ENCODE measurements at regions not wholly inside any gene's neighbourhood (a gene's known extent, or its start where the extent isn't known, plus 50 kb on each side); places are given as distances from the start of the nearest gene placed in this dataset.

- no peaks in the 10 kb centered on the region for H3K79me2 ChIP-seq (ENCODE audit: low read depth)
- no peak overlapping the region for H3K9ac ChIP-seq
- H3K4me1 Mint-ChIP-seq, result no peaks in the 10 kb centered on the region
- no peak overlapping the region for H3K4me3 Mint-ChIP-seq
- no peaks in the 10 kb centered on the region for H3K4me1 ChIP-seq
- H4K20me1 ChIP-seq (ENCODE audit: low read depth), result no peaks in the 10 kb centered on the region
- peaks cover 10% of the 10 kb centered on the region for H3K9me3 Mint-ChIP-seq
- no peaks in the 10 kb centered on the region for H3K9me3 ChIP-seq (ENCODE audit: low read depth)
- H3K27ac ChIP-seq, result no peak overlapping the region
- no peaks in the 10 kb centered on the region for H3K36me3 ChIP-seq
- H3K27me3 ChIP-seq, result no peaks in the 10 kb centered on the region
- peaks cover 1% of the 10 kb centered on the region for H3K36me3 Mint-ChIP-seq
- no peaks in the 10 kb centered on the region for H3F3A ChIP-seq (ENCODE audit: low read depth)
- TF ChIP-seq EZH2phosphoT487 (IDR thresholded peaks at IDR 0.05), result no peak
- TF ChIP-seq, protein P1, sequence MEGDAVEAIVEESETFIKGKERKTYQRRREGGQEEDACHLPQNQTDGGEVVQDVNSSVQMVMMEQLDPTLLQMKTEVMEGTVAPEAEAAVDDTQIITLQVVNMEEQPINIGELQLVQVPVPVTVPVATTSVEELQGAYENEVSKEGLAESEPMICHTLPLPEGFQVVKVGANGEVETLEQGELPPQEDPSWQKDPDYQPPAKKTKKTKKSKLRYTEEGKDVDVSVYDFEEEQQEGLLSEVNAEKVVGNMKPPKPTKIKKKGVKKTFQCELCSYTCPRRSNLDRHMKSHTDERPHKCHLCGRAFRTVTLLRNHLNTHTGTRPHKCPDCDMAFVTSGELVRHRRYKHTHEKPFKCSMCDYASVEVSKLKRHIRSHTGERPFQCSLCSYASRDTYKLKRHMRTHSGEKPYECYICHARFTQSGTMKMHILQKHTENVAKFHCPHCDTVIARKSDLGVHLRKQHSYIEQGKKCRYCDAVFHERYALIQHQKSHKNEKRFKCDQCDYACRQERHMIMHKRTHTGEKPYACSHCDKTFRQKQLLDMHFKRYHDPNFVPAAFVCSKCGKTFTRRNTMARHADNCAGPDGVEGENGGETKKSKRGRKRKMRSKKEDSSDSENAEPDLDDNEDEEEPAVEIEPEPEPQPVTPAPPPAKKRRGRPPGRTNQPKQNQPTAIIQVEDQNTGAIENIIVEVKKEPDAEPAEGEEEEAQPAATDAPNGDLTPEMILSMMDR (IDR thresholded peaks at IDR 0.05), result no peak
- TF ChIP-seq EZH2 (IDR thresholded peaks at IDR 0.05), result no peak
- H3K27me3 Mint-ChIP-seq (ENCODE audit: insufficient read depth, low read depth), result no peaks in the 10 kb centered on the region
- no peak overlapping the region for H3K27ac Mint-ChIP-seq
- no peak overlapping the region for H3K4me2 ChIP-seq
- no peak overlapping the region for H3K4me3 ChIP-seq
- no peak overlapping the region for H2AFZ ChIP-seq (replicated peaks)
- no peak for DNase-seq (ENCODE audit: low spot score)
These were observed 233.1 kb upstream of the USP24 start for GRCh38 chr1:55448261-55448660.

GRCh38 chr1:55447488-55447887 lies 232.3 kb upstream of the USP24 start:
- H3K4me2 ChIP-seq, result no peak overlapping the region
- no peak for DNase-seq (ENCODE audit: low spot score)
- H4K20me1 ChIP-seq (ENCODE audit: low read depth), result no peaks in the 10 kb centered on the region
- Mint-ChIP-seq H3K4me3 (no peak overlapping the region), H3K36me3 (peaks cover 1% of the 10 kb centered on the region), H3K4me1 (no peaks in the 10 kb centered on the region), H3K9me3 (peaks cover 10% of the 10 kb centered on the region), H3K27ac (no peak overlapping the region), H3K27me3 (ENCODE audit: insufficient read depth, low read depth) (no peaks in the 10 kb centered on the region)
- no peaks in the 10 kb centered on the region for H3F3A ChIP-seq (ENCODE audit: low read depth)
- no peaks in the 10 kb centered on the region for H3K79me2 ChIP-seq (ENCODE audit: low read depth)
- H3K4me1 ChIP-seq, result no peaks in the 10 kb centered on the region
- no peak overlapping the region for H3K9ac ChIP-seq
- TF ChIP-seq EZH2 (IDR thresholded peaks at IDR 0.05) (no peak), EZH2phosphoT487 (IDR thresholded peaks at IDR 0.05) (no peak)
- TF ChIP-seq, protein P1 (IDR thresholded peaks at IDR 0.05), result no peak
- H3K36me3 ChIP-seq, result no peaks in the 10 kb centered on the region
- H3K27me3 ChIP-seq, result no peaks in the 10 kb centered on the region
- no peak overlapping the region for H3K27ac ChIP-seq
- no peak overlapping the region for H3K4me3 ChIP-seq
- H2AFZ ChIP-seq (replicated peaks), result no peak overlapping the region
- no peaks in the 10 kb centered on the region for H3K9me3 ChIP-seq (ENCODE audit: low read depth)

- Histone ChIP-seq H3K4me3 (no peak overlapping the region), H3K27me3 (no peaks in the 10 kb centered on the region), H4K20me1 (ENCODE audit: low read depth) (no peaks in the 10 kb centered on the region), H3K27ac (no peak overlapping the region), H2AFZ (replicated peaks) (no peak overlapping the region), H3K9me3 (ENCODE audit: low read depth) (no peaks in the 10 kb centered on the region), H3K4me2 (no peak overlapping the region), H3K4me1 (no peaks in the 10 kb centered on the region), H3K79me2 (ENCODE audit: low read depth) (no peaks in the 10 kb centered on the region), H3F3A (ENCODE audit: low read depth) (no peaks in the 10 kb centered on the region), H3K36me3 (no peaks in the 10 kb centered on the region), H3K9ac (no peak overlapping the region)
- no peak for TF ChIP-seq EZH2 (IDR thresholded peaks at IDR 0.05)
- TF ChIP-seq, protein P1 (IDR thresholded peaks at IDR 0.05), result no peak
- TF ChIP-seq EZH2phosphoT487 (IDR thresholded peaks at IDR 0.05), result no peak
- H3K36me3 Mint-ChIP-seq, result peaks cover 1% of the 10 kb centered on the region
- no peaks in the 10 kb centered on the region for H3K27me3 Mint-ChIP-seq (ENCODE audit: insufficient read depth, low read depth)
- DNase-seq (ENCODE audit: low spot score), result no peak
- no peak overlapping the region for H3K4me3 Mint-ChIP-seq
- no peaks in the 10 kb centered on the region for H3K4me1 Mint-ChIP-seq
- peaks cover 6% of the 10 kb centered on the region for H3K9me3 Mint-ChIP-seq
- H3K27ac Mint-ChIP-seq, result no peak overlapping the region
These were observed 231.2 kb upstream of the USP24 start for GRCh38 chr1:55446351-55446750.

Measured in neural progenitor cell (in vitro differentiated cells).